OCI-LY7 (cell line): ENCODE measurements at regions not wholly inside any gene's neighbourhood (a gene's known extent, or its start where the extent isn't known, plus 50 kb on each side); places are given as distances from the start of the nearest gene placed in this dataset.

Experiments
- CTCF ChIP-seq: fragments of 200-600 bp; sonication (generic); conservative IDR thresholded peaks from 2 replicates; pipeline ENCODE4 v1.5.1; 2014; ENCODE audit warnings: mild to moderate bottlenecking, antibody characterized with exemption, low read length, moderate library complexity, mixed read lengths
- EZH2phosphoT487 ChIP-seq: fragments of 200-600 bp; sonication (generic); IDR thresholded peaks from 2 replicates; pipeline ENCODE4 v1.6.1; 2018; ENCODE audit warnings: low read depth, borderline replicate concordance, mild to moderate bottlenecking, mixed run types, antibody characterized with exemption, low read length, moderate library complexity, mixed read lengths

GRCh38 chr1:14516974-14517840, 81.3 kb upstream of the KAZN start:
- no peak for TF ChIP-seq CTCF
- no peak for TF ChIP-seq EZH2phosphoT487
